IPS-NIHi7 (cell line): ENCODE measurements at regions not wholly inside any gene's neighbourhood (a gene's known extent, or its start where the extent isn't known, plus 50 kb on each side); places are given as distances from the start of the nearest gene placed in this dataset.
"Not testable (repeated sequence)": the region's sequence is repeated elsewhere in the genome, so short reads cannot be mapped to it uniquely, and the experiment has no call there.

ENCODE experiments used
- DNase-seq: peaks from one replicate; pipeline ENCODE4 v3.0.0; 2012; ENCODE audit warnings: mixed read lengths; ENCODE audit errors: extremely low spot score

GRCh38 chr7:51629206-51629605, 312.6 kb upstream of the COBL start:
- no peak for DNase-seq

GRCh38 chr7:51621956-51622355, 305.3 kb upstream of the COBL start:
- no peak for DNase-seq

- DNase-seq = peak; percentile 53
Observed at GRCh38 chr7:51620706-51621105, 304.1 kb upstream of the COBL start.

- DNase-seq = no peak
Observed at GRCh38 chr7:51619880-51620279, 303.3 kb upstream of the COBL start.

GRCh38 chr7:51617686-51618085, 301.1 kb upstream of the COBL start:
- no peak for DNase-seq

- no peak for DNase-seq
Observed at GRCh38 chr7:51613911-51614357, 297.3 kb upstream of the COBL start.

GRCh38 chr7:51611937-51612336, 295.3 kb upstream of the COBL start:
- no peak for DNase-seq

- no peak for DNase-seq
Observed at GRCh38 chr7:51607447-51607846, 290.8 kb upstream of the COBL start.

- no peak for DNase-seq
Observed at GRCh38 chr7:51606601-51607154, 290.1 kb upstream of the COBL start.

- DNase-seq = no peak
Observed at GRCh38 chr7:51602376-51602775, 285.8 kb upstream of the COBL start.

GRCh38 chr7:51601461-51601860, 284.9 kb upstream of the COBL start:
- DNase-seq = no peak

- not testable (repeated sequence) for DNase-seq
Observed at GRCh38 chr7:51599935-51600334, 283.3 kb upstream of the COBL start.

- no peak for DNase-seq
Observed at GRCh38 chr7:51593628-51594027, 277.0 kb upstream of the COBL start.

GRCh38 chr7:51592842-51593599, 276.4 kb upstream of the COBL start:
- DNase-seq = no peak

- DNase-seq = no peak
Observed at GRCh38 chr7:51591223-51591622, 274.6 kb upstream of the COBL start.

GRCh38 chr7:51590746-51591145, 274.1 kb upstream of the COBL start:
- DNase-seq = peak; percentile 71

- DNase-seq = no peak
Observed at GRCh38 chr7:51589111-51589510, 272.5 kb upstream of the COBL start.

GRCh38 chr7:51587604-51588003, 271.0 kb upstream of the COBL start:
- peak; percentile 38 for DNase-seq

GRCh38 chr7:51577390-51577789, 260.8 kb upstream of the COBL start:
- DNase-seq = no peak

- DNase-seq = no peak
Observed at GRCh38 chr7:51569581-51569980, 253.0 kb upstream of the COBL start.

GRCh38 chr7:51569176-51569575, 252.6 kb upstream of the COBL start:
- DNase-seq = no peak

GRCh38 chr7:51551070-51551469, 234.5 kb upstream of the COBL start:
- DNase-seq = no peak

- DNase-seq = peak; percentile 8
Observed at GRCh38 chr7:51545131-51545530, 228.5 kb upstream of the COBL start.
